Naive B cell (primary cell): ENCODE measurements at regions not wholly inside any gene's neighbourhood (a gene's known extent, or its start where the extent isn't known, plus 50 kb on each side); places are given as distances from the start of the nearest gene placed in this dataset.
"Not testable (repeated sequence)": the region's sequence is repeated elsewhere in the genome, so short reads cannot be mapped to it uniquely, and the experiment has no call there.

Experiments used
- ATAC-seq, 2 donors: fragments of 150-1000 bp; cut with Tn5 transposase; 2 replicates each; pipeline ENCODE4 v1.10.0; 2021; ENCODE audit warnings: low read depth in 2 of 2, mild to moderate bottlenecking in 2 of 2, moderate library complexity in 2 of 2
- DNase-seq: peaks from one replicate; pipeline ENCODE4 v3.0.0; 2022
- H3K27ac Mint-ChIP-seq, 6 donors: one replicate each; pipeline ENCODE4 v1.8.0; 2020 to 2022; ENCODE audit warnings: mild to moderate bottlenecking in 6 of 6, mixed read lengths in 6 of 6, moderate library complexity in 5 of 6, inconsistent platforms in 2 of 6
- H3K27me3 Mint-ChIP-seq, 3 donors: one replicate each; pipeline ENCODE4 v1.8.0; 2021 to 2022; ENCODE audit warnings: mixed read lengths in 3 of 3, mild to moderate bottlenecking in 1 of 3
- H3K36me3 Mint-ChIP-seq, 2 donors: one replicate each; pipeline ENCODE4 v1.8.0; 2020 to 2022; ENCODE audit warnings: mixed read lengths in 2 of 2, inconsistent platforms in 1 of 2, mild to moderate bottlenecking in 1 of 2
- H3K4me1 Mint-ChIP-seq, 3 donors: one replicate each; pipeline ENCODE4 v1.8.0; 2020 to 2022; ENCODE audit warnings: mixed read lengths in 3 of 3, inconsistent platforms in 1 of 3, mild to moderate bottlenecking in 1 of 3, moderate library complexity in 1 of 3
- H3K4me3 Mint-ChIP-seq, 8 donors: one replicate each; pipeline ENCODE4 v1.8.0; 2020 to 2022; ENCODE audit warnings: mild to moderate bottlenecking in 8 of 8, mixed read lengths in 8 of 8, moderate library complexity in 8 of 8, inconsistent platforms in 2 of 8
- H3K9me3 Mint-ChIP-seq, 7 donors: one replicate each; pipeline ENCODE4 v1.8.0; 2020 to 2022; ENCODE audit warnings: mixed read lengths in 7 of 7, mild to moderate bottlenecking in 5 of 7, inconsistent platforms in 2 of 7, moderate library complexity in 1 of 7

DNA sequence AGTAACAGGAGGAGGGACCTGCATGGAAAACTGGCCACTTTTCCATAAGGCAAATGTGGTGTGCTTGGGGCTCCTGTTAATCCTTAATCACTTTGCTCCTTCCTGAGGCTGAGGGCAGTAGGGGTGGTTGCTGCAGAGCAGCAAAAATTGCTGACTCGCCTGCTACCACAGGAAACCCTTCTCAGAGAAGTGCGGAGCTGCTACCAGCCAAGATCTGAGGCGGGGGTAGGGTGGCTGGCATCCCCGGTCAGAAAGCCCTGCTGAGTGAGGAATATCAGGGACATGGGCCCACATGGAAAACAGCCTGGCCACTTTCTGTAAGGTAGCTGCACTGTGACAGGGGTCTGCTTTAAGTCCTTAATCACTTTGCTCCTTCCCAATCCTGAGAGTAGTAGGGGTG is 192.4 kb upstream of the GHR start:
- Mint-ChIP-seq H3K4me3 (no peak overlapping the region), H3K9me3 (no peaks in the 10 kb centered on the region), H3K27me3 (peaks cover 0 to 8% (median 0%) of the 10 kb centered on the region in 3 donors), H3K36me3 (no peaks in the 10 kb centered on the region), H3K4me1 (no peaks in the 10 kb centered on the region), H3K27ac (no peak overlapping the region)
- no peak for ATAC-seq
- DNase-seq = no peak

DNA sequence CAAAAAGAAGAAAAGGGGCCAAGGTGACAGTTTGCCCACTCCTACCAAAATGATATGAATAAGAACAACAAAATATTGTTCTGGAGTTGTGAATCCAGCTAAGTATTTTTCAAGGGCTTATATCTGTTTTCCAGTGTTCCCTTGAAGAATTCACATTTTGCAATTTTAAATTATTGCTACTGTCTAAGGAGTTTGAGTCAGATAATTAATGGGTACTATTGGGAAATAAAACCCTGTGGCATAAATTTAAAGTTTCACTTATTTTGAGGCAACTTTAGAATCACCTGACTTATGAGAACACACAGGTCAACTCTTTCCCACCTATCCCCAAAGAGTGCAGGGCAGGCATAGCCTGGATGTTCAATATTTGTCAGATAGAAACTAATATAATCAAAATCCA is 188.0 kb upstream of the GHR start:
- no peak for ATAC-seq
- H3K27me3 Mint-ChIP-seq = peaks cover 0 to 8% (median 0%) of the 10 kb centered on the region in 3 donors
- DNase-seq = no peak
- H3K36me3 Mint-ChIP-seq = no peaks in the 10 kb centered on the region
- H3K4me1 Mint-ChIP-seq = no peaks in the 10 kb centered on the region
- no peak overlapping the region for H3K27ac Mint-ChIP-seq
- no peak overlapping the region for H3K4me3 Mint-ChIP-seq
- H3K9me3 Mint-ChIP-seq = no peaks in the 10 kb centered on the region

GRCh38 chr5:42235837-42236236 is 187.4 kb upstream of the GHR start:
- peaks cover 0 to 8% (median 0%) of the 10 kb centered on the region in 3 donors for H3K27me3 Mint-ChIP-seq

DNA sequence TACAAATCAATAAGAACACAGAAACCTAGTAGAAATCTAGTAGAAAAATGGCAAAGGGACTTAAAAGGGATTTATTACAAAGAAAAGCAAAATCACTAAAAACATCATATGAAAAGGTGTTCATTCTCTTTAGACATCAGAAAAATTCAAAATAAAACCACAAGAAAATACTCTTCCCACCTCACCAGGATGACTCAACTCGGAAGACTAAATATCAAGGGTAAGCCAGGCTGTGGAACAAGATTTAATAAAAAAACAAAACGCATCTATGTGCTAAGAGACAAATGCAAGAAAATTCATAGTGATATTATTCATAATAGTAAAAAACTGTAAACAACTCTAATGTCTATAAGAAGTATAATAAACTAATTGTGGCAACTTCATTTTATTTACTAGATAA is 181.6 kb upstream of the GHR start:
- Mint-ChIP-seq H3K4me1 (no peaks in the 10 kb centered on the region), H3K4me3 (no peak overlapping the region), H3K27me3 (no peaks in the 10 kb centered on the region), H3K36me3 (no peaks in the 10 kb centered on the region), H3K27ac (no peak overlapping the region), H3K9me3 (no peaks in the 10 kb centered on the region)
- DNase-seq = no peak
- ATAC-seq = no peak

More at GRCh38 chr5:42235837-42236236, 187.4 kb upstream of the GHR start:
- H3K4me3 Mint-ChIP-seq = no peak overlapping the region
- H3K4me1 Mint-ChIP-seq = no peaks in the 10 kb centered on the region
- H3K36me3 Mint-ChIP-seq = no peaks in the 10 kb centered on the region
- DNase-seq (no peak), ATAC-seq (no peak)
- no peaks in the 10 kb centered on the region for H3K9me3 Mint-ChIP-seq
- no peak overlapping the region for H3K27ac Mint-ChIP-seq

DNA sequence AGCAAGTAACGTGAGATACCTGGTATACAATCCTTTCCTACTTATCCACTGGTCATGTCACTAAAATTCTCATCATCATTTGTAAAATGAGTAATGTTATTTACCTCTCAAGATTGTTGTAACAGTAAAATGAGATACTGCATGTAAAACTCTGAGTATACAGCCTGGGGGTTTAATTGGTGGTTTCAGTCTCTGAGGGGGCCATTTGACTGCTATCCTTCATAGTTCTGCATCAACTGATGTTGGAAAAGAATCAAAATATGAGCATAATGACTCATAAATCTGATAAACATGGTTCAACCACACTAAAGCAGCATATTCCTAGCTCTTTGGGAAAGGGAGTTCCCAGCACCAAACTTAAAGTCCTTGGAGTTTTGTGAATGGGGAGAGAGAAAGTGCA is 181.0 kb upstream of the GHR start:
- Mint-ChIP-seq H3K36me3 (no peaks in the 10 kb centered on the region), H3K9me3 (no peaks in the 10 kb centered on the region), H3K4me1 (no peaks in the 10 kb centered on the region), H3K4me3 (no peak overlapping the region), H3K27ac (no peak overlapping the region), H3K27me3 (no peaks in the 10 kb centered on the region)
- ATAC-seq (no peak), DNase-seq (no peak)

DNA sequence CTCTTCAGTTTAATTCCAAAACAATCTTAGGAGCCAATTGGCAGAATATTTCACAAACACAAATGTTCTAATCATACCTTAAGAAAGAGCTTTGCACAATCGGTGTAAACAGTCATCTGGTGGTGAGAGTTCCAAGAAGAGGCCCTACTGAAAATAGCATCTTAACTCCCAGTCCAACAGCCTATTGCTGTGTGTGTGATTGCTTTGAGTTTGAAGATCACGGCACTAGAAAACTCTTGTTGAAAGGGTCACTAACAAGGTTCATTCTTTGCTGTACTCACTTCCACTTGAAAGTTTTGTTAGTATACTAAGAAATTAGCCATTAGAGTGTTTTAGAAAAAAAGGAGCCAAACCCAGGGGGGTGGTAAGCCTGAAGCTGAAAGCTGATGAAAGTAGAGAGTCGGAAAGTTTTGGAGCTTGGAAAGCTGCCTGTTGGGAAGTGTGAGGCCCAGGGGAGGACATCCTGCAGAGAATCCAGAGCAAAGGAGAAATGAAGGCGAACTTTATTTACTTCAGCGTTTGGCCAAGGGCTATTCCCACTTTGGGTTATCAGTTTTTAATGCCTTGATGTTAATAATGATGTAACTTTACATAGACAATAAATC is 180.3 kb upstream of the GHR start:
- Mint-ChIP-seq H3K36me3 (no peaks in the 10 kb centered on the region), H3K27ac (no peak overlapping the region), H3K4me1 (no peaks in the 10 kb centered on the region), H3K9me3 (no peaks in the 10 kb centered on the region), H3K27me3 (no peaks in the 10 kb centered on the region), H3K4me3 (no peak overlapping the region)
- ATAC-seq = no peak
- DNase-seq = no peak

GRCh38 chr5:42252306-42252705 is 170.9 kb upstream of the GHR start:
- Mint-ChIP-seq H3K4me3 (no peak overlapping the region), H3K4me1 (no peaks in the 10 kb centered on the region), H3K27me3 (no peaks in the 10 kb centered on the region), H3K36me3 (no peaks in the 10 kb centered on the region), H3K27ac (no peak overlapping the region), H3K9me3 (peaks cover 0 to 4% (median 0%) of the 10 kb centered on the region in 7 donors)
- ATAC-seq (no peak), DNase-seq (no peak)

DNA sequence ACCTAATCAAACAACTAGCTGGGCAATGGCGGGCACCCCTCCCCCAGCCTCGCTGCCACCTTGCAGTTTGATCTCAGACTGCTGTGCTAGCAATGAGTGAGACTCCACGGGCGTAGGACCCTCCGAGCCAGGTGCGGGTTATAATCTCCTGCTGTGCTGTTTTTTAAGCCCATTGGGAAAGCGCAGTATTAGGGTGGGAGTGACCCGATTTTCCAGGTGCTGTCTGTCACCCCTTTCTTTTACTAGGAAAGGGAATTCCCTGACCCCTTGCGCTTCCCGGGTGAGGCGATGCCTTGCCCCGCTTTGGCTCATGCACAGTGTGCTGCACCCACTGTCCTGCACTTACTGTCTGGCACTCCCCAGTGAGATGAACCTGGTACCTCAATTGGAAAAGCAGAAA is 163.3 kb upstream of the GHR start:
- H3K27me3 Mint-ChIP-seq, ATAC-seq: not testable (repeated sequence)

DNA sequence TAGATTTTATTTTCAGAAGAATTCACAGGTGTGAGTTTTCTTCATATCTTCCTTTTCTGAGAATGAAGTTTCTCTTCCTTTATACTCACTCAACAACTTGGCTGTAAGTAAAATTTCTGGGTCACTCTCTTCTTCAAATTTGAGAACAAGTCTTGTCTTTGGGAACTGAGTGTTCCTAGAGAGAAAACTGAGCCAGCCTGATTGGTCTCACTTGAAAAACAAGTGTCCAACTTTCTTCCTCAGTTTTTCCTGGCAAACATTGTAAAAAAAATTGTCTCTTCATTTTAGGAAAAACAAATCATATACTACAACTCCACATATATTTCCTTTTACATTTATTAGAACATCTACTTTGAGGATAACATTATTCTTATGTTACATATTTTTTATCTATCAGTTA is 156.1 kb upstream of the GHR start:
- Mint-ChIP-seq H3K27me3 (no peaks in the 10 kb centered on the region), H3K27ac (peak overlapping the region in 1 of 6 donors; percentile 19), H3K9me3 (peaks cover 0 to 11% (median 4%) of the 10 kb centered on the region in 7 donors), H3K4me3 (no peak overlapping the region), H3K4me1 (no peaks in the 10 kb centered on the region), H3K36me3 (no peaks in the 10 kb centered on the region)
- ATAC-seq = no peak
- no peak for DNase-seq

More for the DNA sequence above, 163.3 kb upstream of the GHR start:
- peaks cover 0 to 10% (median 5%) of the 10 kb centered on the region in 7 donors for H3K9me3 Mint-ChIP-seq
- H3K27ac Mint-ChIP-seq = peak overlapping the region in 1 of 6 donors; percentile 82
- not testable (repeated sequence) for H3K4me3 Mint-ChIP-seq, DNase-seq, H3K36me3 Mint-ChIP-seq, H3K4me1 Mint-ChIP-seq

GRCh38 chr5:42268170-42268569 is 155.1 kb upstream of the GHR start:
- ATAC-seq, H3K4me3 Mint-ChIP-seq, H3K36me3 Mint-ChIP-seq, H3K4me1 Mint-ChIP-seq, DNase-seq, H3K27me3 Mint-ChIP-seq, H3K27ac Mint-ChIP-seq: not testable (repeated sequence)
- peaks cover 0 to 11% (median 4%) of the 10 kb centered on the region in 7 donors for H3K9me3 Mint-ChIP-seq

GRCh38 chr5:42268630-42269029 is 154.6 kb upstream of the GHR start:
- DNase-seq (no peak), ATAC-seq (no peak)
- no peaks in the 10 kb centered on the region for H3K27me3 Mint-ChIP-seq
- no peaks in the 10 kb centered on the region for H3K4me1 Mint-ChIP-seq
- no peaks in the 10 kb centered on the region for H3K36me3 Mint-ChIP-seq
- H3K9me3 Mint-ChIP-seq = peaks cover 0 to 11% (median 4%) of the 10 kb centered on the region in 7 donors
- H3K4me3 Mint-ChIP-seq = no peak overlapping the region
- no peak overlapping the region for H3K27ac Mint-ChIP-seq

- Mint-ChIP-seq H3K4me3 (no peak overlapping the region), H3K36me3 (no peaks in the 10 kb centered on the region), H3K9me3 (peaks cover 0 to under 1% (median 0%) of the 10 kb centered on the region in 7 donors), H3K4me1 (no peaks in the 10 kb centered on the region), H3K27me3 (no peaks in the 10 kb centered on the region), H3K27ac (peak overlapping the region in 1 of 6 donors; percentile 24)
- DNase-seq = no peak
- ATAC-seq = no peak
Observed at GRCh38 chr5:42270771-42271170, 152.5 kb upstream of the GHR start.

GRCh38 chr5:42274913-42275312 is 148.3 kb upstream of the GHR start:
- Mint-ChIP-seq H3K27ac (no peak overlapping the region), H3K4me3 (no peak overlapping the region), H3K4me1 (no peaks in the 10 kb centered on the region), H3K9me3 (peaks cover 0 to 2% (median 0%) of the 10 kb centered on the region in 7 donors), H3K36me3 (no peaks in the 10 kb centered on the region), H3K27me3 (no peaks in the 10 kb centered on the region)
- ATAC-seq = no peak
- no peak for DNase-seq

- peaks cover 0 to 2% (median 0%) of the 10 kb centered on the region in 7 donors for H3K9me3 Mint-ChIP-seq
- H3K4me3 Mint-ChIP-seq = no peak overlapping the region
Observed at GRCh38 chr5:42277293-42277692, 145.9 kb upstream of the GHR start.

GRCh38 chr5:42284584-42284983 is 138.7 kb upstream of the GHR start:
- DNase-seq (no peak), ATAC-seq (no peak)
- H3K36me3 Mint-ChIP-seq = no peaks in the 10 kb centered on the region
- H3K9me3 Mint-ChIP-seq = peaks cover 0 to 2% (median 0%) of the 10 kb centered on the region in 7 donors
- no peaks in the 10 kb centered on the region for H3K27me3 Mint-ChIP-seq
- no peak overlapping the region for H3K27ac Mint-ChIP-seq
- H3K4me3 Mint-ChIP-seq = no peak overlapping the region
- no peaks in the 10 kb centered on the region for H3K4me1 Mint-ChIP-seq

More at GRCh38 chr5:42277293-42277692, 145.9 kb upstream of the GHR start:
- no peak for ATAC-seq
- no peaks in the 10 kb centered on the region for H3K27me3 Mint-ChIP-seq
- H3K27ac Mint-ChIP-seq = no peak overlapping the region
- no peaks in the 10 kb centered on the region for H3K36me3 Mint-ChIP-seq
- no peak for DNase-seq
- H3K4me1 Mint-ChIP-seq = no peaks in the 10 kb centered on the region
